ENCODE measurements at regions not wholly inside any gene's neighbourhood (a gene's known extent, or its start where the extent isn't known, plus 50 kb on each side); places are given as distances from the start of the nearest gene placed in this dataset.
"Not testable (repeated sequence)": the region's sequence is repeated elsewhere in the genome, so short reads cannot be mapped to it uniquely, and the experiment has no call there.

GRCh38 chr6:133108419-133108818 lies 132.7 kb upstream of the EYA4 start:
- no peak for DNase-seq (ENCODE audit: low read depth in 3 of 3)

GRCh38 chr6:133114973-133115372 lies 126.2 kb upstream of the EYA4 start:
- DNase-seq (ENCODE audit: low read depth in 3 of 3), result no peak

GRCh38 chr6:133115946-133116345 lies 125.2 kb upstream of the EYA4 start:
- DNase-seq (ENCODE audit: low read depth in 3 of 3), result no peak

- no peak for DNase-seq (ENCODE audit: low read depth in 3 of 3)
These were observed 113.0 kb upstream of the EYA4 start for GRCh38 chr6:133128191-133128590.

- DNase-seq (ENCODE audit: low read depth in 3 of 3), result no peak
These were observed 111.6 kb upstream of the EYA4 start for GRCh38 chr6:133129556-133129955.

GRCh38 chr6:133130863-133131262 lies 110.3 kb upstream of the EYA4 start:
- no peak for DNase-seq (ENCODE audit: low read depth in 3 of 3)

GRCh38 chr6:133131621-133132465 lies 109.3 kb upstream of the EYA4 start:
- DNase-seq (ENCODE audit: low read depth in 3 of 3), result no peak

- no peak for DNase-seq (ENCODE audit: low read depth in 3 of 3)
These were observed 108.6 kb upstream of the EYA4 start for GRCh38 chr6:133132466-133132971.

- DNase-seq (ENCODE audit: low read depth in 3 of 3), result no peak
These were observed 104.8 kb upstream of the EYA4 start for GRCh38 chr6:133136177-133136880.

GRCh38 chr6:133147470-133148184 lies 93.5 kb upstream of the EYA4 start:
- not testable (repeated sequence) for DNase-seq (ENCODE audit: low read depth in 3 of 3)

GRCh38 chr6:133156689-133157088 lies 84.5 kb upstream of the EYA4 start:
- no peak for DNase-seq (ENCODE audit: low read depth in 3 of 3)

- no peak for DNase-seq (ENCODE audit: low read depth in 3 of 3)
These were observed 83.2 kb upstream of the EYA4 start for GRCh38 chr6:133157995-133158394.

GRCh38 chr6:133159255-133159795 lies 81.8 kb upstream of the EYA4 start:
- DNase-seq (ENCODE audit: low read depth in 3 of 3), result no peak

GRCh38 chr6:133160536-133160935 lies 80.6 kb upstream of the EYA4 start:
- DNase-seq (ENCODE audit: low read depth in 3 of 3), result no peak

GRCh38 chr6:133165235-133165634 lies 75.9 kb upstream of the EYA4 start:
- no peak for DNase-seq (ENCODE audit: low read depth in 3 of 3)

GRCh38 chr6:133166766-133167165 lies 74.4 kb upstream of the EYA4 start:
- no peak for DNase-seq (ENCODE audit: low read depth in 3 of 3)

GRCh38 chr6:133169901-133170300 lies 71.3 kb upstream of the EYA4 start:
- DNase-seq (ENCODE audit: low read depth in 3 of 3), result no peak

- DNase-seq (ENCODE audit: low read depth in 3 of 3), result no peak
These were observed 70.6 kb upstream of the EYA4 start for GRCh38 chr6:133170602-133171001.

GRCh38 chr6:133171989-133172604 lies 69.1 kb upstream of the EYA4 start:
- no peak for DNase-seq (ENCODE audit: low read depth in 3 of 3)

GRCh38 chr6:133173276-133173675 lies 67.9 kb upstream of the EYA4 start:
- DNase-seq (ENCODE audit: low read depth in 3 of 3), result no peak

GRCh38 chr6:133179481-133179880 lies 61.7 kb upstream of the EYA4 start:
- no peak for DNase-seq (ENCODE audit: low read depth in 3 of 3)

- DNase-seq (ENCODE audit: low read depth in 3 of 3), result no peak
These were observed 57.5 kb upstream of the EYA4 start for GRCh38 chr6:133183691-133184090.

All from stimulated activated CD4-positive, alpha-beta T cell treated with anti-CD3 and anti-CD28 coated beads, TNF-alpha, amount 100 ng/mL, for 48 hours (primary cell).